ENCODE measurements at regions not wholly inside any gene's neighbourhood (a gene's known extent, or its start where the extent isn't known, plus 50 kb on each side); places are given as distances from the start of the nearest gene placed in this dataset.
"Not testable (repeated sequence)": the region's sequence is repeated elsewhere in the genome, so short reads cannot be mapped to it uniquely, and the experiment has no call there.

- no peak for DNase-seq
Observed at GRCh38 chr13:79645569-79645968, 164.6 kb downstream of the NDFIP2 start.

- DNase-seq, result no peak
Observed at GRCh38 chr13:79642596-79642995, 161.6 kb downstream of the NDFIP2 start.

- DNase-seq, result no peak
Observed at GRCh38 chr13:79637133-79637763, 156.3 kb downstream of the NDFIP2 start.

- DNase-seq, result no peak
Observed at GRCh38 chr13:79631051-79631659, 150.2 kb downstream of the NDFIP2 start.

GRCh38 chr13:79628463-79628862 is 147.5 kb downstream of the NDFIP2 start:
- no peak for DNase-seq

GRCh38 chr13:79626924-79627323 is 146.0 kb downstream of the NDFIP2 start:
- DNase-seq, result no peak

GRCh38 chr13:79625517-79625916 is 144.6 kb downstream of the NDFIP2 start:
- no peak for DNase-seq

- DNase-seq, result no peak
Observed at GRCh38 chr13:79621902-79622301, 140.9 kb downstream of the NDFIP2 start.

GRCh38 chr13:79621449-79621848 is 140.5 kb downstream of the NDFIP2 start:
- no peak for DNase-seq

- DNase-seq, result no peak
Observed at GRCh38 chr13:79614250-79614918, 133.4 kb downstream of the NDFIP2 start.

GRCh38 chr13:79612604-79613003 is 131.6 kb downstream of the NDFIP2 start:
- DNase-seq, result no peak

GRCh38 chr13:79607895-79608294 is 126.9 kb downstream of the NDFIP2 start:
- DNase-seq, result not testable (repeated sequence)
